ENCODE measurements at regions not wholly inside any gene's neighbourhood (a gene's known extent, or its start where the extent isn't known, plus 50 kb on each side); places are given as distances from the start of the nearest gene placed in this dataset.

DNA sequence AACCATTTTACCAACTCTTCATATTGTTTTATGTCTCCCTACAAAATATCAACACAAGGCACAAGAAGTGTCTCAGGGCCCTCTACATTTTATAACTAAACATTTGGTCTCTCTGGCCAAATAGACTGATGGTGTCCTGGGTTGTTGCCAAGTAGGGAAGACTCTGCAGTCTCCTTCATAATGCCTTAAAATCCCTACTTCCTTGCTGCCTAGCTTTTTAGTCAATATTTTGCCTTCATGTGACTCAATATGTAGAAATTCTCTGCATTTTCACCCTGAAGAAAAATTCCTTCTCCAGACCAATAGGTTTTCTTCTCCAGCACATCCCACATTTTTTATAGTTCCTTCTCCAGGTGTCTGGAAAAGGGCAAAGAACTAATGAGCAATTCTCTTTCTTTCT, 72.6 kb upstream of the IPO9 start:
- DNase-seq (ENCODE audit: low read depth in 1 of 2, low spot score in 1 of 2), result no peak
- Histone ChIP-seq H3K27me3 (ENCODE audit: insufficient read depth, poor library complexity, severe bottlenecking) (peaks cover 7% of the 10 kb centered on the region), H3K27ac (replicated peaks) (no peak overlapping the region), H3K4me3 (replicated peaks; ENCODE audit: insufficient read depth, low read length) (no peak overlapping the region)
- TF ChIP-seq SPI1 (IDR thresholded peaks at IDR 0.05; ENCODE audit: borderline replicate concordance, low read depth) (no peak), POLR2AphosphoS5 (IDR thresholded peaks at IDR 0.05; ENCODE audit: low read depth) (no peak), GABPA (IDR thresholded peaks at IDR 0.05; ENCODE audit: low read depth) (no peak)
- TF ChIP-seq, protein P1, sequence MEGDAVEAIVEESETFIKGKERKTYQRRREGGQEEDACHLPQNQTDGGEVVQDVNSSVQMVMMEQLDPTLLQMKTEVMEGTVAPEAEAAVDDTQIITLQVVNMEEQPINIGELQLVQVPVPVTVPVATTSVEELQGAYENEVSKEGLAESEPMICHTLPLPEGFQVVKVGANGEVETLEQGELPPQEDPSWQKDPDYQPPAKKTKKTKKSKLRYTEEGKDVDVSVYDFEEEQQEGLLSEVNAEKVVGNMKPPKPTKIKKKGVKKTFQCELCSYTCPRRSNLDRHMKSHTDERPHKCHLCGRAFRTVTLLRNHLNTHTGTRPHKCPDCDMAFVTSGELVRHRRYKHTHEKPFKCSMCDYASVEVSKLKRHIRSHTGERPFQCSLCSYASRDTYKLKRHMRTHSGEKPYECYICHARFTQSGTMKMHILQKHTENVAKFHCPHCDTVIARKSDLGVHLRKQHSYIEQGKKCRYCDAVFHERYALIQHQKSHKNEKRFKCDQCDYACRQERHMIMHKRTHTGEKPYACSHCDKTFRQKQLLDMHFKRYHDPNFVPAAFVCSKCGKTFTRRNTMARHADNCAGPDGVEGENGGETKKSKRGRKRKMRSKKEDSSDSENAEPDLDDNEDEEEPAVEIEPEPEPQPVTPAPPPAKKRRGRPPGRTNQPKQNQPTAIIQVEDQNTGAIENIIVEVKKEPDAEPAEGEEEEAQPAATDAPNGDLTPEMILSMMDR (IDR thresholded peaks at IDR 0.05; ENCODE audit: insufficient read depth, low read length), result no peak
- TF ChIP-seq, protein P2, sequence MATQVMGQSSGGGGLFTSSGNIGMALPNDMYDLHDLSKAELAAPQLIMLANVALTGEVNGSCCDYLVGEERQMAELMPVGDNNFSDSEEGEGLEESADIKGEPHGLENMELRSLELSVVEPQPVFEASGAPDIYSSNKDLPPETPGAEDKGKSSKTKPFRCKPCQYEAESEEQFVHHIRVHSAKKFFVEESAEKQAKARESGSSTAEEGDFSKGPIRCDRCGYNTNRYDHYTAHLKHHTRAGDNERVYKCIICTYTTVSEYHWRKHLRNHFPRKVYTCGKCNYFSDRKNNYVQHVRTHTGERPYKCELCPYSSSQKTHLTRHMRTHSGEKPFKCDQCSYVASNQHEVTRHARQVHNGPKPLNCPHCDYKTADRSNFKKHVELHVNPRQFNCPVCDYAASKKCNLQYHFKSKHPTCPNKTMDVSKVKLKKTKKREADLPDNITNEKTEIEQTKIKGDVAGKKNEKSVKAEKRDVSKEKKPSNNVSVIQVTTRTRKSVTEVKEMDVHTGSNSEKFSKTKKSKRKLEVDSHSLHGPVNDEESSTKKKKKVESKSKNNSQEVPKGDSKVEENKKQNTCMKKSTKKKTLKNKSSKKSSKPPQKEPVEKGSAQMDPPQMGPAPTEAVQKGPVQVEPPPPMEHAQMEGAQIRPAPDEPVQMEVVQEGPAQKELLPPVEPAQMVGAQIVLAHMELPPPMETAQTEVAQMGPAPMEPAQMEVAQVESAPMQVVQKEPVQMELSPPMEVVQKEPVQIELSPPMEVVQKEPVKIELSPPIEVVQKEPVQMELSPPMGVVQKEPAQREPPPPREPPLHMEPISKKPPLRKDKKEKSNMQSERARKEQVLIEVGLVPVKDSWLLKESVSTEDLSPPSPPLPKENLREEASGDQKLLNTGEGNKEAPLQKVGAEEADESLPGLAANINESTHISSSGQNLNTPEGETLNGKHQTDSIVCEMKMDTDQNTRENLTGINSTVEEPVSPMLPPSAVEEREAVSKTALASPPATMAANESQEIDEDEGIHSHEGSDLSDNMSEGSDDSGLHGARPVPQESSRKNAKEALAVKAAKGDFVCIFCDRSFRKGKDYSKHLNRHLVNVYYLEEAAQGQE (IDR thresholded peaks at IDR 0.05; ENCODE audit: insufficient replicate concordance, low read depth), result no peak

- no peak overlapping the region for H3K27ac ChIP-seq (replicated peaks)
- no peak overlapping the region for H3K4me3 ChIP-seq (replicated peaks; ENCODE audit: insufficient read depth, low read length)
- no peak for TF ChIP-seq POLR2AphosphoS5 (IDR thresholded peaks at IDR 0.05; ENCODE audit: low read depth)
- no peak for TF ChIP-seq GABPA (IDR thresholded peaks at IDR 0.05; ENCODE audit: low read depth)
- no peak for TF ChIP-seq SPI1 (IDR thresholded peaks at IDR 0.05; ENCODE audit: borderline replicate concordance, low read depth)
- TF ChIP-seq, protein P1 (IDR thresholded peaks at IDR 0.05; ENCODE audit: insufficient read depth, low read length), result no peak
- TF ChIP-seq, protein P2 (IDR thresholded peaks at IDR 0.05; ENCODE audit: insufficient replicate concordance, low read depth), result no peak
- DNase-seq (ENCODE audit: low read depth in 1 of 2, low spot score in 1 of 2), result no peak
- peaks cover 12% of the 10 kb centered on the region for H3K27me3 ChIP-seq (ENCODE audit: insufficient read depth, poor library complexity, severe bottlenecking)
Observed at GRCh38 chr1:201758499-201759050, 70.4 kb upstream of the IPO9 start.

GRCh38 chr1:201759194-201759815, 69.7 kb upstream of the IPO9 start:
- H3K27me3 ChIP-seq (ENCODE audit: insufficient read depth, poor library complexity, severe bottlenecking), result peaks cover 9% of the 10 kb centered on the region
- DNase-seq (ENCODE audit: low read depth in 1 of 2, low spot score in 1 of 2), result no peak

More at GRCh38 chr1:201759194-201759815, 69.7 kb upstream of the IPO9 start:
- Histone ChIP-seq H3K4me3 (replicated peaks; ENCODE audit: insufficient read depth, low read length) (no peak overlapping the region), H3K27ac (replicated peaks) (no peak overlapping the region)
- TF ChIP-seq, protein P2 (IDR thresholded peaks at IDR 0.05; ENCODE audit: insufficient replicate concordance, low read depth), result no peak
- TF ChIP-seq, protein P1 (IDR thresholded peaks at IDR 0.05; ENCODE audit: insufficient read depth, low read length), result no peak
- TF ChIP-seq GABPA (IDR thresholded peaks at IDR 0.05; ENCODE audit: low read depth) (no peak), POLR2AphosphoS5 (IDR thresholded peaks at IDR 0.05; ENCODE audit: low read depth) (no peak), SPI1 (IDR thresholded peaks at IDR 0.05; ENCODE audit: borderline replicate concordance, low read depth) (no peak)

Data from HL-60 (cell line).